ENCODE measurements at regions not wholly inside any gene's neighbourhood (a gene's known extent, or its start where the extent isn't known, plus 50 kb on each side); places are given as distances from the start of the nearest gene placed in this dataset.
"Not testable (repeated sequence)": the region's sequence is repeated elsewhere in the genome, so short reads cannot be mapped to it uniquely, and the experiment has no call there.

GRCh38 chr18:14342170-14342569, 201.2 kb downstream of the POTEC start:
- TF ChIP-seq, protein P1, sequence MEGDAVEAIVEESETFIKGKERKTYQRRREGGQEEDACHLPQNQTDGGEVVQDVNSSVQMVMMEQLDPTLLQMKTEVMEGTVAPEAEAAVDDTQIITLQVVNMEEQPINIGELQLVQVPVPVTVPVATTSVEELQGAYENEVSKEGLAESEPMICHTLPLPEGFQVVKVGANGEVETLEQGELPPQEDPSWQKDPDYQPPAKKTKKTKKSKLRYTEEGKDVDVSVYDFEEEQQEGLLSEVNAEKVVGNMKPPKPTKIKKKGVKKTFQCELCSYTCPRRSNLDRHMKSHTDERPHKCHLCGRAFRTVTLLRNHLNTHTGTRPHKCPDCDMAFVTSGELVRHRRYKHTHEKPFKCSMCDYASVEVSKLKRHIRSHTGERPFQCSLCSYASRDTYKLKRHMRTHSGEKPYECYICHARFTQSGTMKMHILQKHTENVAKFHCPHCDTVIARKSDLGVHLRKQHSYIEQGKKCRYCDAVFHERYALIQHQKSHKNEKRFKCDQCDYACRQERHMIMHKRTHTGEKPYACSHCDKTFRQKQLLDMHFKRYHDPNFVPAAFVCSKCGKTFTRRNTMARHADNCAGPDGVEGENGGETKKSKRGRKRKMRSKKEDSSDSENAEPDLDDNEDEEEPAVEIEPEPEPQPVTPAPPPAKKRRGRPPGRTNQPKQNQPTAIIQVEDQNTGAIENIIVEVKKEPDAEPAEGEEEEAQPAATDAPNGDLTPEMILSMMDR (IDR thresholded peaks at IDR 0.05), result not testable (repeated sequence)
- TF ChIP-seq EP300, POLR2A (IDR thresholded peaks at IDR 0.05): not testable (repeated sequence)

Measured in tibial nerve (tissue), 4 donors.